ENCODE measurements at regions not wholly inside any gene's neighbourhood (a gene's known extent, or its start where the extent isn't known, plus 50 kb on each side); places are given as distances from the start of the nearest gene placed in this dataset.

DNA sequence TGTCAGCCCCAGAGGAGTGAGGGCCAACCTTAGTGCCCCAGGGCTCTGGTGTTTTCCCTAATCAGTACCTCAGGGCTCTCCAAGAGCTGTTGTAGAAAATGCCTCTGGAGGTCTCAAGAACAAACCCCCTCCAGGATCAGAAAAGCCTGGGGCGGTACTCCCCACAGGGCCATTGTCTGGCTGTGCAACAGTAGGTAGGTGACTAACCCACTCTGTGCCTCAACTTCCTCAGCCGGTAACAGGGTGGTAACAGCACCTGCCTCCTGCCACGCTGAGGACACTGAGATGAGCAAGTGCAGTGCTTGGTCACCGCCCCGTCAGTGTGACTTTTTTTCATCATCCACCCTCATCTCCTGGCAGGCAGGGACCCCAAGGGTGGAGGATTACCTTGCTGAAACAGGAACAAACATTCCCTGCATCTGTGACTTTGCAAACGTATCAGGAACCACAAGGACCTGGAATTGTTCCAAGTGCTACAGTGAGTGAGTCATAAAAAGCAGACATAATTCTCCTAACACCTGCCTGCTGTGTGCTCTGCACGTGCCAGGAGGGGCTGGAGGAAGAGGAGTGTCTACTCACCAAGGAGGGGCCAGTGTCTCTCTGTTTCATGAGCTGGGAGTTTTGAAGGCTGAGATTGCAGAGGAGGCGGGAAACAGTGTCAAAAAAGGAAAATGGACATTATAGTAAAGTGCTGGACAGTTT, 440.8 kb downstream of the NPHP4 start:
- Histone ChIP-seq H3K9me2 (replicated peaks; ENCODE audit: insufficient read depth, low read length) (no peaks in the 10 kb centered on the region), H4K20me1 (ENCODE audit: insufficient read depth, low read depth, low read length) (no peaks in the 10 kb centered on the region), H3K4me2 (ENCODE audit: low read depth, low read length, poor library complexity, severe bottlenecking) (no peak overlapping the region), H3K9me3 (ENCODE audit: low read length) (no peaks in the 10 kb centered on the region), H3K27ac (ENCODE audit: low read length) (no peak overlapping the region), H3K4me3 (ENCODE audit: low read length) (no peak overlapping the region), H3K36me3 (ENCODE audit: insufficient read depth, low read length) (no peaks in the 10 kb centered on the region), H3K27me3 (ENCODE audit: low read length) (no peaks in the 10 kb centered on the region), H3K9ac (ENCODE audit: low read length) (no peak overlapping the region), H2AFZ (ENCODE audit: low read length) (no peak overlapping the region), H3K4me1 (ENCODE audit: low read length) (no peaks in the 10 kb centered on the region), H3K79me2 (ENCODE audit: low read length) (no peaks in the 10 kb centered on the region)
- no peak for DNase-seq

DNA sequence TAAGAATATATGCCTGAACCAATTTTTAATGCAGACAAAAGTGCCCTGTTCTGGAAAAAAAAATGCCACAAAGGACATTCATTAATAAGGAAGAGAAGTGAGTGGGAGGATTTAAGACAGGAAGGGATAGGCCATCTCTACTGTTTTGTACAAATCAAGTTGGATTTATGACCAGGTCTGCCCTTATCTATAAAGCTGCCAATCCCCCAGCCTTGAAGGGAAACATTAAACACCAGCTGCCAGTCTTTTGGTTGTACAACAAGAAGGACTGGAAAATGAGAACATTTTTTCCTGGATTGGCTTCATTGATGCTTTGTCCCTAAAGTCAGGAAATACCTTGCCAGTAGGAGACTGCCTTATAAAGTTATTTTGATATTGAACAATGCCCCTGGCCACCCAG, 444.0 kb downstream of the NPHP4 start:
- H3K27ac ChIP-seq (ENCODE audit: low read length) = no peak overlapping the region
- no peaks in the 10 kb centered on the region for H3K79me2 ChIP-seq (ENCODE audit: low read length)
- no peaks in the 10 kb centered on the region for H3K4me1 ChIP-seq (ENCODE audit: low read length)
- no peaks in the 10 kb centered on the region for H3K27me3 ChIP-seq (ENCODE audit: low read length)
- no peak overlapping the region for H3K9ac ChIP-seq (ENCODE audit: low read length)
- H3K4me2 ChIP-seq (ENCODE audit: low read depth, low read length, poor library complexity, severe bottlenecking) = no peak overlapping the region
- no peak overlapping the region for H2AFZ ChIP-seq (ENCODE audit: low read length)
- H4K20me1 ChIP-seq (ENCODE audit: insufficient read depth, low read depth, low read length) = no peaks in the 10 kb centered on the region
- H3K9me2 ChIP-seq (replicated peaks; ENCODE audit: insufficient read depth, low read length) = no peaks in the 10 kb centered on the region
- no peaks in the 10 kb centered on the region for H3K36me3 ChIP-seq (ENCODE audit: insufficient read depth, low read length)
- H3K9me3 ChIP-seq (ENCODE audit: low read length) = no peaks in the 10 kb centered on the region
- no peak overlapping the region for H3K4me3 ChIP-seq (ENCODE audit: low read length)
- no peak for DNase-seq

DNA sequence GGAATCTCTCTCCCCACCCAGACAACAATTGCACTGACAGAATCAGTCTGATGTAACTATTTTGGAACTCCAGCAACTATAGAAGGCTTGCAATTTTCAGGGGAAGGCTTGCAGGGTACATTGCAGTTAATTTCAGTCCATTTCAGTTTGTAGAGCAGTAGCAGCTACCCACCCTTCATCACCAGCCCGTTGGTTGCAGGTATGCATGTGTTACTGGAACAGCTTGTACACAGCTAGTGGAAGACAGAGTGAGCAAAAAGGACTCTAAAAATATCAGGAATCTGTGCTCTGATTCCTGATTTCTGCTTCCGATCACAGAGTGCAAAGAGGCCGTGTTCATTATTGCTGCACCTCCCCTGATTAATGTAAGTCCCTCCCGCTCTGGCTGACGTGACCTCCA, 449.0 kb downstream of the NPHP4 start:
- H4K20me1 ChIP-seq (ENCODE audit: insufficient read depth, low read depth, low read length) = no peaks in the 10 kb centered on the region
- no peak overlapping the region for H3K27ac ChIP-seq (ENCODE audit: low read length)
- no peaks in the 10 kb centered on the region for H3K79me2 ChIP-seq (ENCODE audit: low read length)
- DNase-seq = no peak
- no peaks in the 10 kb centered on the region; the same call in 1 of the 2 replicates for H3K4me1 ChIP-seq (ENCODE audit: low read length)
- no peaks in the 10 kb centered on the region for H3K36me3 ChIP-seq (ENCODE audit: insufficient read depth, low read length)
- no peaks in the 10 kb centered on the region for H3K9me3 ChIP-seq (ENCODE audit: low read length)
- no peaks in the 10 kb centered on the region for H3K27me3 ChIP-seq (ENCODE audit: low read length)
- no peak overlapping the region for H3K4me2 ChIP-seq (ENCODE audit: low read depth, low read length, poor library complexity, severe bottlenecking)
- H3K4me3 ChIP-seq (ENCODE audit: low read length) = no peak overlapping the region
- no peak overlapping the region for H2AFZ ChIP-seq (ENCODE audit: low read length)
- H3K9ac ChIP-seq (ENCODE audit: low read length) = no peak overlapping the region
- no peaks in the 10 kb centered on the region for H3K9me2 ChIP-seq (replicated peaks; ENCODE audit: insufficient read depth, low read length)

DNA sequence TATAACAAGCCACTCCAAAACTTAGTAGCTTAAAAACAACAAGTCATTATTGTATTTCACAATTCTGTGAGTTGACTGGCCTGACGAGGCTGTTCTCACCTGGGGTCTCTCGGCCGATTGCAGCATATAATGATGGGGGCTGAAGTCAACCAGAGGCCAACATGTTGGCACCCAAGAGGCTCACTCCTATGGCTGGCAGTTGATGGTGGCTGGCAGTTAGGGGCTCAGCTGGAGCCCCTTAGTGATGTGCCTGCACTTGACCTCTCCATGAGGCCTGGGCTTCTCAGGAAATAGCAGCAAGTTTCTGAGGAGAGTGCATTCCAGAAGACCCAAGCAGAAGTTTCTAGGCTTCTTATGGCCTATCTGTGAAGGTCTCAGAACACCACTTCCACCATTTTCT, 459.4 kb downstream of the NPHP4 start:
- Histone ChIP-seq H3K4me3 (ENCODE audit: low read length) (no peak overlapping the region), H3K4me1 (ENCODE audit: low read length) (no peaks in the 10 kb centered on the region), H3K9me2 (replicated peaks; ENCODE audit: insufficient read depth, low read length) (no peaks in the 10 kb centered on the region), H2AFZ (ENCODE audit: low read length) (no peak overlapping the region), H3K9ac (ENCODE audit: low read length) (no peak overlapping the region), H3K27me3 (ENCODE audit: low read length) (no peaks in the 10 kb centered on the region), H3K36me3 (ENCODE audit: insufficient read depth, low read length) (no peaks in the 10 kb centered on the region), H3K79me2 (ENCODE audit: low read length) (no peaks in the 10 kb centered on the region), H3K27ac (ENCODE audit: low read length) (no peak overlapping the region), H3K4me2 (ENCODE audit: low read depth, low read length, poor library complexity, severe bottlenecking) (no peak overlapping the region), H3K9me3 (ENCODE audit: low read length) (no peaks in the 10 kb centered on the region), H4K20me1 (ENCODE audit: insufficient read depth, low read depth, low read length) (no peaks in the 10 kb centered on the region)
- DNase-seq = no peak

DNA sequence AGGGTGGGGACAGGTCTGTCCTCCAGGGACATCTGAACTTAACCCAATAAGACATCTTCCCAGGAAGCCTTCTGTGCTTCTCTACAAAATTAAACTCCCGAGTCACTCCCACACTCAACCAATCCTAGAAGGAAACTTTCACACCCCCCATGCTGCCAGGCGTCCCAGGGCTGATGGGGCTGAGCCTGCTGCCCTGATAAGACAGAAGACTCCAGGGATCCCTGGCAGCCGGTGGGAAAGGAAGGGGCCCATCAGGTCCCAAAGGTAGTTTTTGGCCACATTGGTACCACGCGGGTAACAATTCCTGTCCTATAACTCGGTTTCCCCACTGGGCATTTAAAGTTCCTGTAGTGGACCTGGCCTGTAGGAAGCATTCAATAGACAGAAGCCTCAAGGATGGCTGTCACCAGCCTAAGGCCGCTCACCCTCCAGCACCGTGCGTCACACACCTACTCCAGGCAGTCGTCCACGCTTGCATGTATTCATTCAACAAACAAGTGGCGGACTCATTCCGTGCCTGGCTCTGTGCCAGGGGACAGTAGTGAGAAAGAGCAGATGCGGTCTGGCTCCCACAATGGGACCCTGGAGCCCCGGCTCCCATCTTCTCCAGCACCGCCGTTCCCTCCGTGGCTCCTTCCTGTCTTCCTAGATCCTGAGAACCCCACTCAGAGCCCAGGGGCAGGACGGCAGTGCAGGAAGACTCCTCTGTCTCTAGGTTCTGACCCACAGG, 465.2 kb downstream of the NPHP4 start:
- H4K20me1 ChIP-seq (ENCODE audit: insufficient read depth, low read depth, low read length) = no peaks in the 10 kb centered on the region
- H3K4me2 ChIP-seq (ENCODE audit: low read depth, low read length, poor library complexity, severe bottlenecking) = no peak overlapping the region
- no peaks in the 10 kb centered on the region for H3K27me3 ChIP-seq (ENCODE audit: low read length)
- H3K9me2 ChIP-seq (replicated peaks; ENCODE audit: insufficient read depth, low read length) = no peaks in the 10 kb centered on the region
- no peak overlapping the region for H3K9ac ChIP-seq (ENCODE audit: low read length)
- no peak overlapping the region for H2AFZ ChIP-seq (ENCODE audit: low read length)
- DNase-seq = no peak
- H3K4me3 ChIP-seq (ENCODE audit: low read length) = no peak overlapping the region
- H3K36me3 ChIP-seq (ENCODE audit: insufficient read depth, low read length) = no peaks in the 10 kb centered on the region
- H3K9me3 ChIP-seq (ENCODE audit: low read length) = no peaks in the 10 kb centered on the region
- no peaks in the 10 kb centered on the region for H3K79me2 ChIP-seq (ENCODE audit: low read length)
- H3K27ac ChIP-seq (ENCODE audit: low read length) = no peak overlapping the region
- no peaks in the 10 kb centered on the region for H3K4me1 ChIP-seq (ENCODE audit: low read length)

DNA sequence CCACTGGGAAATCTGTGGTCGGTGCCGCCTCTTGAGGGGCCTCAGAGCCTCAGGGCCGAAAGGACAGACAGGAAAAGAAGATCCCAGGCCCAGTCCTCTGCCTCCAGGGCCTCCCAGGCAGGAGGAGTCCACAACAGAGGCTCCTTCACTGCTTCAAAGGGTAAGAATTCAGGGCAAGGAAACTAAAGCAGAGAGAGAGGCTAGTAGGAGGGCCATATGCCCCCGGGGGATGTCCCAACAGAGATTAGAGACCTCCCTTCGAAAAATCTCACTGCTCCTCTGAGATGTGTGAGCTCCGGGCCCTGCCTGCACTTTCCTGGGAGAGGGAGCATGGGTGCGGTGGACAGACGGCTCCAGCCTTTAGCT, 465.9 kb downstream of the NPHP4 start:
- no peak overlapping the region for H3K27ac ChIP-seq (ENCODE audit: low read length)
- no peaks in the 10 kb centered on the region for H4K20me1 ChIP-seq (ENCODE audit: insufficient read depth, low read depth, low read length)
- H3K9me3 ChIP-seq (ENCODE audit: low read length) = no peaks in the 10 kb centered on the region
- H2AFZ ChIP-seq (ENCODE audit: low read length) = no peak overlapping the region
- no peaks in the 10 kb centered on the region for H3K27me3 ChIP-seq (ENCODE audit: low read length)
- no peak for DNase-seq
- H3K79me2 ChIP-seq (ENCODE audit: low read length) = no peaks in the 10 kb centered on the region
- H3K4me3 ChIP-seq (ENCODE audit: low read length) = no peak overlapping the region
- no peak overlapping the region for H3K4me2 ChIP-seq (ENCODE audit: low read depth, low read length, poor library complexity, severe bottlenecking)
- H3K4me1 ChIP-seq (ENCODE audit: low read length) = no peaks in the 10 kb centered on the region
- no peaks in the 10 kb centered on the region for H3K9me2 ChIP-seq (replicated peaks; ENCODE audit: insufficient read depth, low read length)
- H3K36me3 ChIP-seq (ENCODE audit: insufficient read depth, low read length) = no peaks in the 10 kb centered on the region
- no peak overlapping the region for H3K9ac ChIP-seq (ENCODE audit: low read length)

DNA sequence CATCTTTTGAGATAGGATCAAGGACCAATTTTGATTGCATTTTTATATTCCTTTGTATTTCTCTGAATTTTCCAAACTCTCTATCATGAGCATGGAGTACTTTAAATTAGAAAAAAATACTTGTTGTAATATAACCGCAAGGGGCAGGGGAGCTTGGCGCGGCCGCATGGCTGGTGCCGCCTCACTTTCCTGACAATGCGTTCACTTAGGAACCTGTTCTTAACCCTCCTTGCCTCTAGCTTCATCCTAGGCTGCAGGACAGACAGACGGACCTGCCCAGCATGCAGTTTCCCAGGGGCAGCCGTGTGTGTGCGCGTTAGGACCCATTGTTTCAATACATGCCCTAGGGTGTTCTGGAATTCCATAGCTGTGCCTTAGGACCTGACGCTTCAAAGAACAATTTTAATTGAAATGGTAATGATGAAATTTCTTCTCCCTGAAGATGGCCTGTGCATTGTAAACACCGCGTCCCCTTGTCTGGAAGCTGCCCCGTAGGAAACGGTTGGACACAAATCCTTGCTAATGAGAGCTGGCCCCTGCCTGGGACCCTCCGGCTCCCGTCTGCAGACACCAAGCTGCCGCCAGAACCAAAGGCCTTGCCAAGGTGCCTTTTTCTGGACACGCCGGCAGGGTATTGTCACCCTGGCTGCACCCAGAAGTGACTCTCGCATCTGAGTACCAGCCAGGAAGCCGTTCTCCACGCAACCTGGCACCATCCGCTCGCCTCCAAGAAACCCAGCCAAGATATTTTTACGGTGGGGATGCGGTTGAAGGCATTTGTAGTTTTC, 466.4 kb downstream of the NPHP4 start:
- Histone ChIP-seq H3K9me2 (replicated peaks; ENCODE audit: insufficient read depth, low read length) (no peaks in the 10 kb centered on the region), H3K27me3 (ENCODE audit: low read length) (no peaks in the 10 kb centered on the region), H4K20me1 (ENCODE audit: insufficient read depth, low read depth, low read length) (no peaks in the 10 kb centered on the region), H3K36me3 (ENCODE audit: insufficient read depth, low read length) (no peaks in the 10 kb centered on the region), H3K4me2 (ENCODE audit: low read depth, low read length, poor library complexity, severe bottlenecking) (no peak overlapping the region), H3K9me3 (ENCODE audit: low read length) (no peaks in the 10 kb centered on the region), H3K79me2 (ENCODE audit: low read length) (no peaks in the 10 kb centered on the region), H3K9ac (ENCODE audit: low read length) (no peak overlapping the region), H3K4me3 (ENCODE audit: low read length) (no peak overlapping the region), H3K4me1 (ENCODE audit: low read length) (no peaks in the 10 kb centered on the region), H2AFZ (ENCODE audit: low read length) (no peak overlapping the region), H3K27ac (ENCODE audit: low read length) (no peak overlapping the region)
- no peak for DNase-seq

DNA sequence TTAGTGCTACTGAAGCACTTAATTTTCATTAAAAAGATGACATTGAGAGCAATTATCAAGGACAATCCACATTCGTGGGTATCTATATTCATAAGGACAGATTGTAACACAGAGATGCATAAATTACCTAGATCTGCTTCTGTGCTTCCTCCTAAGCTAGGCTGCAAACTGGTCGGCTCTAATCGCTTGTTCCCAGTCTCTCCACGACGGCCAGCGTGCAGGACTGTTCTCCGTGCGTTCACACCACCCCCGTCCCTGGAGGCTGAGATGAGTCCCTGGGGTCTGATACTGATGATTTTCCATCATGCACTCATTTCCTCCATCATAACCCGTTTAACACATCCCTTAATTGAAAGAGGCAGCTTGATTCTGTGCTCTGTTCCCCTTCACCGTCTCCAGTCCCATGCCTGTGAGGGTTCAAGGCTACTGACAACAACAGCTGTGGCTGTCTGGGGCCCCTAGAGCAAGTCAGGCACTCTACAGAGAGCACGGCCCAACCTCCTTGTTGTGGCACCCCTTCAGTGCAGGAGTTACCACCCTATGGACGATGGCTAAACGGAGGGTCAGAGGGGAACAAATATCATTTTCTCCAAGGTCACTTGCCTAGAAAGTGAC, 469.6 kb downstream of the NPHP4 start:
- Histone ChIP-seq H3K27me3 (ENCODE audit: low read length) (no peaks in the 10 kb centered on the region), H3K36me3 (ENCODE audit: insufficient read depth, low read length) (no peaks in the 10 kb centered on the region), H3K27ac (ENCODE audit: low read length) (no peak overlapping the region), H3K9me2 (replicated peaks; ENCODE audit: insufficient read depth, low read length) (no peaks in the 10 kb centered on the region), H2AFZ (ENCODE audit: low read length) (no peak overlapping the region), H3K4me1 (ENCODE audit: low read length) (no peaks in the 10 kb centered on the region), H3K9me3 (ENCODE audit: low read length) (no peaks in the 10 kb centered on the region), H3K4me3 (ENCODE audit: low read length) (no peak overlapping the region), H3K4me2 (ENCODE audit: low read depth, low read length, poor library complexity, severe bottlenecking) (no peak overlapping the region), H4K20me1 (ENCODE audit: insufficient read depth, low read depth, low read length) (no peaks in the 10 kb centered on the region), H3K9ac (ENCODE audit: low read length) (no peak overlapping the region), H3K79me2 (ENCODE audit: low read length) (no peaks in the 10 kb centered on the region)
- no peak for DNase-seq

All from Karpas-422 (cell line).